ACC112 (cell line): ENCODE measurements at regions not wholly inside any gene's neighbourhood (a gene's known extent, or its start where the extent isn't known, plus 50 kb on each side); places are given as distances from the start of the nearest gene placed in this dataset.

ENCODE experiments used
- H2AFZ ChIP-seq: fragments of 200-600 bp; sonication (generic); one replicate; pipeline ENCODE4 v1.6.0; 2017; ENCODE audit warnings: antibody characterized with exemption, low read length; ENCODE audit not compliant: unreplicated experiment
- H3K27ac ChIP-seq: fragments of 200-600 bp; sonication (generic); 2 replicates; pipeline ENCODE4 v1.5.1; 2014; ENCODE audit warnings: low read depth, mild to moderate bottlenecking, antibody characterized with exemption, low read length, moderate library complexity
- H3K27me3 ChIP-seq: fragments of 200-600 bp; sonication (generic); 2 replicates; pipeline ENCODE4 v1.6.1; 2014; ENCODE audit warnings: mild to moderate bottlenecking, antibody characterized with exemption, low read length, moderate library complexity, mixed read lengths; ENCODE audit not compliant: insufficient read depth
- H3K36me3 ChIP-seq: fragments of 200-600 bp; sonication (generic); 2 replicates; pipeline ENCODE4 v1.6.1; 2016; ENCODE audit warnings: mild to moderate bottlenecking, antibody characterized with exemption, low read length, moderate library complexity, mixed read lengths; ENCODE audit not compliant: insufficient read depth
- H3K4me1 ChIP-seq: fragments of 200-600 bp; sonication (generic); one replicate; pipeline ENCODE4 v1.6.1; 2016; ENCODE audit warnings: low read length, mixed read lengths; ENCODE audit not compliant: insufficient read depth, unreplicated experiment, control insufficient read depth
- H3K4me3 ChIP-seq: fragments of 200-600 bp; sonication (generic); 2 replicates; pipeline ENCODE4 v1.5.1; 2014; ENCODE audit warnings: mild to moderate bottlenecking, low read depth, low read length
- H3K79me2 ChIP-seq: fragments of 200-600 bp; sonication (generic); one replicate; pipeline ENCODE4 v1.6.0; 2016; ENCODE audit warnings: low read length; ENCODE audit not compliant: control insufficient read depth, unreplicated experiment, insufficient read depth

DNA sequence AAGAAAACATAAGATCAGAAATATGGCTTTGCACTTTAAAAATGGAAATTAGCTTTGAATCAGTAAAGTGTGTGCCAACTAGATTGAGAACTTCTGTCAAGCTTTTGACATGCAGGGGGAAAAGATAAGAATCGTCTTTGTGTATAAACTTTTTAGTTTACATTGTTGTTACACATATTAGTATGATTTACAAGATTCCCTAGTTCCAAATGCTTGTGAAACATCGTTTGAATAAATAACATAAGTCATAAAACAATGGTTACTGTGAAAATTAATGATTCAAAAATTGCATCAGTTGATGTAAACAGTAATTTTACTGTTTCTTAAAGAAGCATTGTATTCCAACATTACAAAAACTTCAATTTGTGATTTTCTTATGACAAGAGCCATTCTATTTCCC is 207.6 kb upstream of the MTPN start:
- H3K4me3 ChIP-seq = no peak overlapping the region
- no peak overlapping the region for H3K27ac ChIP-seq
- H3K27me3 ChIP-seq = no peaks in the 10 kb centered on the region
- no peaks in the 10 kb centered on the region for H3K4me1 ChIP-seq
- no peaks in the 10 kb centered on the region for H3K79me2 ChIP-seq
- H3K36me3 ChIP-seq = no peaks in the 10 kb centered on the region
- H2AFZ ChIP-seq = no peak overlapping the region

DNA sequence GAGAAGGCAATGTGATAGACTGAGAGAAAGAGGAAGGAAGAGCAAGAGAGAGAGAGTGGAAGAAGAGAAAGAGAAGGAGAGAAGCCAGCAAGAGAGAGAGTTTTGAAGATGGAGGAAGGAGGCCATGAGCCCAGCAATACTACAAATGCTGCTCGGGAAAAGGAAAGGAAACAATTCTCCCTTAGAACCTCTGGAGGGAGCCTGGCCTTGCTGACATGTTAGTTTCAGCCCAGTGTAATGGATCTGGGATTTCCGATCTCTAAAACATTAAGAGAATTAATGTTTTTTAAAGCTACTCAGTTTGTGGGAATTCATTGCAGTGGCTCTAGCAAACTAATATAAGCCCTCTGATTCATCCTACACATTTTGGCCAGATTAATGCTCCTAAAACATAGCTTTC is 206.8 kb upstream of the MTPN start:
- no peak overlapping the region for H3K27ac ChIP-seq
- H3K36me3 ChIP-seq = no peaks in the 10 kb centered on the region
- no peak overlapping the region for H2AFZ ChIP-seq
- no peaks in the 10 kb centered on the region for H3K27me3 ChIP-seq
- no peaks in the 10 kb centered on the region for H3K79me2 ChIP-seq
- no peaks in the 10 kb centered on the region for H3K4me1 ChIP-seq
- no peak overlapping the region for H3K4me3 ChIP-seq

DNA sequence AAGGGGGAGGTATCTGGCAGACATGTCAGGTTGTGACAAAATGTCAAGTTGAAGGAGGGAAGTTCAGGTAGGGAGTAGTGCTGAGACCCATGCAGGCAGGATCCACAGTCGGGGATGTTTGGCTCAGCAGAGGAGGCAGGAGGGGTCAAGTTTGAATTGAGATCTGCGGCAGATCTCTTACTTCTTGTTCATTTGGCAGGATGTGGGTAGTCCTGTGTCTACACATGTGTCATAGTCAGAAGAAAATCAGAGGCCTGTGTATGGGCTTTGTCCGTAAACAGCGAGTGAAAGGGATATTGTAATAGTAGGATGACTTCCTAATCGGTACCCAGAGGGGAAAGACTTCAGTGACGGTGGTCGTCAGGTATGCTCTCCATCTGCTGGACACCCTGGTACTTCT is 203.8 kb upstream of the MTPN start:
- Histone ChIP-seq H2AFZ (no peak overlapping the region), H3K36me3 (no peaks in the 10 kb centered on the region), H3K79me2 (no peaks in the 10 kb centered on the region)

DNA sequence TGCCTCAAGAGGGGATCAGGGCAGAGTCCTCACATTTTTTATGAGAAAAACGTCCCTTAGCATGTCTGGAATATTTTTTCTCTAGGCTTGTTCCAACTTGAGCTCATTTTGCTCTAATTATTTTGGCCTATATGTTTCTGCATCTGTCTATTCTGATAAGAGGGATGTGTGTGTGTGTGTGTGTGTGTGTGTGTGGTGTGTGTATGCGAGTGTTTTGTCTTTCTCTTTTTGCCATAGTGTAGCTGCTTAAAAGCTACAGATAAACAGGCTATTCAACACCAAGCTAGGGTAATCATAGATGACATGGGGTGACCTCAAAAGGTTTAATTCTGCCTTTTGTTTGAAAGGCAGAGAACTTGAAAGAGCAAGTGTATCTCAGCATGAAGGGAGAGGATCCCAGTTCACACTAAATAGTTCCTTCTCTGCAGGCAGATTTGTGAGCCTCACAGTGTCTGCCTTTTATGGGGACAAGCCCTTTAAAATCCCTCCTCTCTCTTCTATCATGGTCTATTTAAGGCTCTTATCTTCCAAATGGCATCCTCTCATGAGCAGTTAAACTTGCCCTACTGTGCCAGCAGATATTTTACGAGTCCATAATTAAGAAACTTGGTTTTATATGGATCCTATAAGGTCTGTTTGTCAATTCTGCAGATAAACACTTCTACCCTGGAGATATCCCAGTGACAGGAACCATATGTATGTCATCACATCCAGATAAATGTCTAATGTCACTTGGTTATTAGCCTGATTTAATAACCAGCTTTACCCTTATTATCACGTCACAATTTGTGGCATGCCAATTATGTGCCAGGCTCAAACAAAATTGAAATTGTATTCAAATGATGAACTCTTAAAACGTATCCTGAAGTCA is 202.9 kb upstream of the MTPN start:
- Histone ChIP-seq H3K27me3 (no peaks in the 10 kb centered on the region), H3K79me2 (no peaks in the 10 kb centered on the region), H3K4me1 (no peaks in the 10 kb centered on the region), H2AFZ (no peak overlapping the region), H3K27ac (no peak overlapping the region), H3K4me3 (no peak overlapping the region), H3K36me3 (no peaks in the 10 kb centered on the region)

More for the DNA sequence above, 203.8 kb upstream of the MTPN start:
- no peaks in the 10 kb centered on the region for H3K27me3 ChIP-seq
- no peaks in the 10 kb centered on the region for H3K4me1 ChIP-seq
- H3K4me3 ChIP-seq = no peak overlapping the region
- no peak overlapping the region for H3K27ac ChIP-seq

DNA sequence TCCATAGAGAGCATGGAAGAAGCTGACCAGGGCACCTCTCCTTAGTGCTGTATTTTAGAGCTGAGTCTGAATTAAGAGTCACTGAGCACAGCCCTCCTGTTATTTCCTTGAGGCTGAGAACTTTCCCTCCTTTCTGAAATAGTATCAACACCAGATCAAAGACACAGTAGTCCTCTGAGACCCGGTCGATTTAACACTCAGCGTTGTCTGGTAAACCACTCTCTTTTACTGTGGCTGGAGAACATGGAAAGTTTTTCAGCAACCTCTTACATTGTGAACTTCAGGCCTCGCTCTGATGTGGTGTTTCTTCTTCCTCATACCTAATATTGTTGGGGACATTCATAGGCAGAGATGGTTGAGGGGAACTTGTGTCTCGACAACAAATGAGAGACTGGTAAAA is 202.0 kb upstream of the MTPN start:
- Histone ChIP-seq H3K79me2 (no peaks in the 10 kb centered on the region), H3K4me1 (no peaks in the 10 kb centered on the region), H2AFZ (no peak overlapping the region), H3K27ac (no peak overlapping the region), H3K4me3 (no peak overlapping the region), H3K27me3 (no peaks in the 10 kb centered on the region), H3K36me3 (no peaks in the 10 kb centered on the region)

DNA sequence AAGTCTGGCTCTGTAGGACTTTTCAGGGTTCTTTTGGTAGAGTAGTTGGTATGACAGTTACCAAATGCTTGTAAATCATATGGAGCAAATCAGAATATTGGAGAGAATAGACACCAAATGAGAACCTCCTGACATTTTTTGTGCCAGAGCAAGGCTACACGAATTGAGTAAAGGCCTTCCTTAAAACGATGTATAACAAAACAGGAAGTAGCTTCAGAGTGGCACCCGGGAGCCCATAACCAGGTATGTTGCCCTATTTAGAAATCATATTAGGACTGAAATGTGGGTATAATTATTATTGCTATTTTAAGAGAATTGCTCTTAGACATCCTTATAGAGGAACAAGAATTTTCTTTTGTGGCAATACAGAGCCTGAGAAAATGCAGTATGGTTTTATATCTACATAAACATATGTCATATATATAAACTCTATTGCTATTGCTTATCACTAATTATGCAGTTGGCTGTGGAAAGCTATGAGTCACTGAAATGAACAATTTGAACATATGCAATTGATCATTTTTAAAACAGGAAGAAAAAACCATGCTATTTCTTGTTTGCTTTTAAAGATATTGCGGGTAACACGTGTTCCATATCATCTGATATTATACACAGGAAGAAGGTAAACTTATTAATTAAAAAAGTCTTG is 197.4 kb upstream of the MTPN start:
- H3K4me3 ChIP-seq = no peak overlapping the region
- no peak overlapping the region for H3K27ac ChIP-seq
- H3K36me3 ChIP-seq = no peaks in the 10 kb centered on the region
- no peak overlapping the region for H2AFZ ChIP-seq
- no peaks in the 10 kb centered on the region for H3K27me3 ChIP-seq
- H3K79me2 ChIP-seq = no peaks in the 10 kb centered on the region
- H3K4me1 ChIP-seq = no peaks in the 10 kb centered on the region

DNA sequence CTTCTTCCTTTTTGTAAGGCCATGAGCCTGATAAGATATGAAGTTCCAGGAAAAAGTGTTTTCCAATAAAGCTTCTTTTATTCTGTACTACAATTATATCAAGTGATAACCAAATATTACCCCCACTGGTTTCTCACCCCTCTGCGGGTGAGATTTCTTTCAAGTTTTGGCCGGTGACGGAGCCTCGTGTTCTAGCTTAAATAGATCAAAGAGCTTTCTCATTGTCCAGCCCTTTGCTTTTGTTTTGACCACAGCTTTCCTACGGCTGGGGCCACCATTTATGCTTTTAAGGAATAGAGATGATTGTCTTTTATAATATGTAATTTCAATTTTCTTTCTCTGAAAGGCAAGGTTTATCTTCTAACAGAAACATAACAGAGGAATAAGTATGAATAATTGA is 196.7 kb upstream of the MTPN start:
- H3K27ac ChIP-seq = no peak overlapping the region
- H3K79me2 ChIP-seq = no peaks in the 10 kb centered on the region
- no peaks in the 10 kb centered on the region for H3K36me3 ChIP-seq
- no peaks in the 10 kb centered on the region for H3K4me1 ChIP-seq
- H3K27me3 ChIP-seq = no peaks in the 10 kb centered on the region
- H2AFZ ChIP-seq = no peak overlapping the region
- no peak overlapping the region for H3K4me3 ChIP-seq

DNA sequence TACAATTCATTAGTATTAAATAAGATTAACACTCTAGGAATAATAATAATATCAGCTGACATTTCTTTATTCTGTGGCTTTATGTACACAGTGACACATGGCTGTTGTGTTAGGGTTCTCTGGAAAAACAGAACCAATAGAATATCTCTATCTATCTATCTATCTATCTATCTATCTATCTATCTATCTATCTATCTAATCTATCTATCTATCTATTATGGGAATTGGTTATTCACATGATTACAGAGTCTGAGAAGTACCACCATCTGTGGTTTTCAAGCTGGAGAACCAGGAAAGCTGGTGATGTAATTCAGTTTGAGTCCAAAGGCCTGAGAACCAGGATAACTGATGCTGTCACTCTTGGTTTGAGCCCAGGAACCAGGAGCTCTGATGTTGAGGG is 194.1 kb upstream of the MTPN start:
- no peaks in the 10 kb centered on the region for H3K27me3 ChIP-seq
- H3K27ac ChIP-seq = no peak overlapping the region
- H3K4me3 ChIP-seq = no peak overlapping the region
- H3K79me2 ChIP-seq = no peaks in the 10 kb centered on the region
- no peaks in the 10 kb centered on the region for H3K36me3 ChIP-seq
- H2AFZ ChIP-seq = no peak overlapping the region
- no peaks in the 10 kb centered on the region for H3K4me1 ChIP-seq

DNA sequence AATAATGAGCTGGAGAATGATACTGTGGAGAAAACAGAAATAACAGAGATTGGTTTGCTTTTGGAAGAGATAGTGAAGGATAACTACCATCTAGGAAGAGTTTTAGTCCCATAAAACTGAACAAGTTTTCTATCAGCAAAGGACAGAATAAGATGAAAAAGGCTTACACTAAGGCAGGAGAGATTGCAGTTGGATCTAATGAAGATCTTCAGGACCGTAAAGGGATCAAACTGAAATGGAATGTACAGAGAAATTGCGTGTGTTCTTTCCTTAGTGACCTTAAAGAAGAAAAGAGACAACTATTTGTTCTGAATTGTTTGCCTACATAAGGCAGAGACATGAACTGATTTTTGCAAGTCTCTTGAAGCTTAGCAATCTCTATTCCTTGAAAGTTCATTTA is 191.7 kb upstream of the MTPN start:
- Histone ChIP-seq H3K4me1 (no peaks in the 10 kb centered on the region), H2AFZ (no peak overlapping the region), H3K27me3 (no peaks in the 10 kb centered on the region), H3K27ac (no peak overlapping the region), H3K4me3 (no peak overlapping the region), H3K36me3 (no peaks in the 10 kb centered on the region), H3K79me2 (no peaks in the 10 kb centered on the region)

DNA sequence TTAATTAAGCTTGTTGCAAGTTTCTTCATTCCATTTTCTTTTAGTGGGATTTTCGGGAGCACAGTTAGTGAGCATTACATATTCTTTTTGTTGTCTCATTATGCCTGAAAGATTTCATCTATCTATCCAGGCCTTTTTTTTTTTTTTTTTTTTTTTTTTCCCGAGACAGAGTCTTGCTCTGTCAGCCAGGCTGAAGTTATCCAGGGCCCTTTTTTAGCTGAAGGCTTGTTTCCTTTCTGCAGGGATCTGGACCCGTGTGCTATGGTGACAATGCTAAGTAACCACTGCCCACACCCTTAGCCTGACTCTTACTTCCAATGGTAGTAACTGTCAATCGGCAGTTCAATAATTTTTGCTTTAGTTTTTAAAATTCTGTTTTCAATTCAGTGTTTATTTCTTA is 190.8 kb upstream of the MTPN start:
- Histone ChIP-seq H2AFZ (no peak overlapping the region), H3K4me1 (no peaks in the 10 kb centered on the region), H3K27me3 (no peaks in the 10 kb centered on the region), H3K36me3 (no peaks in the 10 kb centered on the region), H3K4me3 (no peak overlapping the region), H3K79me2 (no peaks in the 10 kb centered on the region), H3K27ac (no peak overlapping the region)

DNA sequence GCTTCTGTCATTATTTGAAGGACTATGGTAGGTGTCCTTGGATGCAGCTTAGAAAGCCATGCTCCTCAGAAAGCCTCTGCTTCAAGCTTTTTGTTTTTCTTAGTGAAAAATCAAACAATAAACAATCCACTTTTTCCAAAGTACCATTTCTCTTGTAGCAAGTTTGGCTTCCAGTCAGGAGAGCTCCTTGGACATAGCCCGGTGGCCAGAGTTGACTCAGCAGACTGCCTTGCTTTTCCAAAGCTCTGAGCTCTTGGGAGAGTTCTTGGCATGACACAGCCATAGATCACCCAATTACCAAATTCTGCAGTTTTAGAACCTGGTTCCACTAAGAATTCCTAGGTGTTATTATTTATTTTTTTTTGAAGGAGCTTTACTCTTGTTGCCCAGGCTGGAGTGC is 189.4 kb upstream of the MTPN start:
- Histone ChIP-seq H3K27ac (no peak overlapping the region), H3K4me1 (no peaks in the 10 kb centered on the region), H3K36me3 (no peaks in the 10 kb centered on the region), H3K27me3 (no peaks in the 10 kb centered on the region), H2AFZ (no peak overlapping the region), H3K4me3 (no peak overlapping the region), H3K79me2 (no peaks in the 10 kb centered on the region)
